ENCODE measurements at regions not wholly inside any gene's neighbourhood (a gene's known extent, or its start where the extent isn't known, plus 50 kb on each side); places are given as distances from the start of the nearest gene placed in this dataset.
A peak's percentile ranks its signal among the peaks of the same experiment; 100 is the strongest.

- FAIRE-seq (no peak), ATAC-seq (no peak), DNase-seq (ENCODE audit: low read depth in 1 of 2, low spot score in 1 of 2) (no peak)
- Histone ChIP-seq H3K4me2 (no peak overlapping the region), H3K27ac (no peak overlapping the region), H3K4me3 (no peak overlapping the region), H3K9me3 (no peaks in the 10 kb centered on the region), H3K4me1 (no peaks in the 10 kb centered on the region)
- POLR2A ChIA-PET = no interaction called here
- 12% methylated on average over 4 of the region's 4 CpGs for WGBS (ENCODE audit: missing lambda C conversion rate)
- no peak for TF ChIP-seq JUNB (IDR thresholded peaks at IDR 0.05)
- TF ChIP-seq SREBF2 (IDR thresholded peaks at IDR 0.05) = no peak
- TF ChIP-seq CHD2 (IDR thresholded peaks at IDR 0.05; ENCODE audit: low read length, partially characterized antibody) = no peak
- no peak for TF ChIP-seq POLR2A (IDR thresholded peaks at IDR 0.05; ENCODE audit: low read length)
- no peak for TF ChIP-seq FOSL2 (IDR thresholded peaks at IDR 0.05)
- TF ChIP-seq FOSL2 (CRISPR knock-in tag; IDR thresholded peaks at IDR 0.05) = 0 out of 2 replicates have a peak, but pooled peaks have one; percentile 7
- CTCF ChIA-PET = no interaction called here
These were observed 554.2 kb downstream of the CDH26 start for GRCh38 chr20:60512443-60512842.

- TF ChIP-seq E2F6 (IDR thresholded peaks at IDR 0.05; ENCODE audit: borderline replicate concordance, low read depth) = no peak
- no peak for TF ChIP-seq SREBF2 (IDR thresholded peaks at IDR 0.05)
- no peak for TF ChIP-seq POLR2A (IDR thresholded peaks at IDR 0.05; ENCODE audit: low read length)
- no peak for TF ChIP-seq NR3C1 (IDR thresholded peaks at IDR 0.05)
- no peak for TF ChIP-seq ZC3H11A (IDR thresholded peaks at IDR 0.05)
- no peak for TF ChIP-seq JUN (IDR thresholded peaks at IDR 0.05)
- no peak for TF ChIP-seq SMC3 (IDR thresholded peaks at IDR 0.05)
- no peak for TF ChIP-seq HOXB5 (CRISPR knock-in tag; IDR thresholded peaks at IDR 0.05)
- TF ChIP-seq TP53 (CRISPR knock-in tag; IDR thresholded peaks at IDR 0.05) = no peak
- TF ChIP-seq CTCF (IDR thresholded peaks at IDR 0.05) = no peak
- TF ChIP-seq JUNB (IDR thresholded peaks at IDR 0.05) = no peak
- CTCF ChIA-PET = no interaction called here
- DNase-seq (ENCODE audit: low read depth in 1 of 2, low spot score in 1 of 2) (no peak), FAIRE-seq (no peak), ATAC-seq (no peak)
- 6% methylated on average over 3 of the region's 3 CpGs for WGBS (ENCODE audit: missing lambda C conversion rate)
- H3K4me3 ChIP-seq = no peak overlapping the region
- no peak overlapping the region for H3K4me2 ChIP-seq
- H3K4me1 ChIP-seq = no peaks in the 10 kb centered on the region
- H3K9me3 ChIP-seq = no peaks in the 10 kb centered on the region
- no peak overlapping the region for H3K27ac ChIP-seq
- POLR2A ChIA-PET = no interaction called here
These were observed 554.9 kb downstream of the CDH26 start for GRCh38 chr20:60513141-60513540.

GRCh38 chr20:60516442-60516841 is 558.2 kb downstream of the CDH26 start:
- ATAC-seq = no peak
- no peak for DNase-seq (ENCODE audit: low read depth in 1 of 2, low spot score in 1 of 2)
- 3% methylated on average over 2 of the region's 2 CpGs for WGBS (ENCODE audit: missing lambda C conversion rate)
- CTCF ChIA-PET = no interaction called here
- Histone ChIP-seq H3K4me1 (no peaks in the 10 kb centered on the region), H3K27ac (no peak overlapping the region), H3K9me3 (no peaks in the 10 kb centered on the region), H3K4me3 (no peak overlapping the region), H3K4me2 (no peak overlapping the region)
- FAIRE-seq = peak; percentile 18
- peak; percentile 90 for TF ChIP-seq MAFK (IDR thresholded peaks at IDR 0.05; ENCODE audit: partially characterized antibody)
- no peak for TF ChIP-seq JUNB (IDR thresholded peaks at IDR 0.05)
- POLR2A ChIA-PET = no interaction called here

GRCh38 chr20:60518022-60518421 is 559.8 kb downstream of the CDH26 start:
- H3K27ac ChIP-seq = no peak overlapping the region
- DNase-seq (ENCODE audit: low read depth in 1 of 2, low spot score in 1 of 2) (no peak), ATAC-seq (no peak), FAIRE-seq (no peak)
- H3K9me3 ChIP-seq = no peaks in the 10 kb centered on the region
- no peak overlapping the region for H3K4me2 ChIP-seq
- POLR2A ChIA-PET = no interaction called here
- H3K4me1 ChIP-seq = no peaks in the 10 kb centered on the region
- TF ChIP-seq HOXA7 (CRISPR knock-in tag; IDR thresholded peaks at IDR 0.05) = no peak
- 5% methylated on average over 1 of the region's 1 CpG for WGBS (ENCODE audit: missing lambda C conversion rate)
- CTCF ChIA-PET = no interaction called here
- H3K4me3 ChIP-seq = no peak overlapping the region

GRCh38 chr20:60525397-60525796 is 567.2 kb downstream of the CDH26 start:
- Histone ChIP-seq H3K27ac (no peak overlapping the region), H3K4me3 (no peak overlapping the region), H3K4me2 (no peak overlapping the region), H3K4me1 (no peaks in the 10 kb centered on the region), H3K9me3 (no peaks in the 10 kb centered on the region)
- ChIA-PET POLR2A (no interaction called here), CTCF (no interaction called here)
- DNase-seq (ENCODE audit: low read depth in 1 of 2, low spot score in 1 of 2) (no peak), ATAC-seq (no peak), FAIRE-seq (no peak)
- WGBS (ENCODE audit: missing lambda C conversion rate) = 5% methylated on average over 2 of the region's 2 CpGs
- TF ChIP-seq MAFK (IDR thresholded peaks at IDR 0.05; ENCODE audit: partially characterized antibody) (no peak), MYC (IDR thresholded peaks at IDR 0.05; ENCODE audit: borderline replicate concordance, low read length) (no peak), SREBF2 (IDR thresholded peaks at IDR 0.05) (no peak), NPAS2 (CRISPR knock-in tag; IDR thresholded peaks at IDR 0.05; ENCODE audit: borderline replicate concordance) (no peak), SMC3 (IDR thresholded peaks at IDR 0.05) (no peak), E2F6 (IDR thresholded peaks at IDR 0.05; ENCODE audit: borderline replicate concordance, low read depth) (no peak), HEYL (CRISPR knock-in tag; IDR thresholded peaks at IDR 0.05) (no peak), REST (IDR thresholded peaks at IDR 0.05) (no peak), RFX5 (IDR thresholded peaks at IDR 0.05) (no peak), HOXA7 (CRISPR knock-in tag; IDR thresholded peaks at IDR 0.05) (no peak), MAX (IDR thresholded peaks at IDR 0.05) (no peak), EP300 (IDR thresholded peaks at IDR 0.05) (no peak)
